ENCODE measurements at regions not wholly inside any gene's neighbourhood (a gene's known extent, or its start where the extent isn't known, plus 50 kb on each side); places are given as distances from the start of the nearest gene placed in this dataset.

- TF ChIP-seq, protein P1, sequence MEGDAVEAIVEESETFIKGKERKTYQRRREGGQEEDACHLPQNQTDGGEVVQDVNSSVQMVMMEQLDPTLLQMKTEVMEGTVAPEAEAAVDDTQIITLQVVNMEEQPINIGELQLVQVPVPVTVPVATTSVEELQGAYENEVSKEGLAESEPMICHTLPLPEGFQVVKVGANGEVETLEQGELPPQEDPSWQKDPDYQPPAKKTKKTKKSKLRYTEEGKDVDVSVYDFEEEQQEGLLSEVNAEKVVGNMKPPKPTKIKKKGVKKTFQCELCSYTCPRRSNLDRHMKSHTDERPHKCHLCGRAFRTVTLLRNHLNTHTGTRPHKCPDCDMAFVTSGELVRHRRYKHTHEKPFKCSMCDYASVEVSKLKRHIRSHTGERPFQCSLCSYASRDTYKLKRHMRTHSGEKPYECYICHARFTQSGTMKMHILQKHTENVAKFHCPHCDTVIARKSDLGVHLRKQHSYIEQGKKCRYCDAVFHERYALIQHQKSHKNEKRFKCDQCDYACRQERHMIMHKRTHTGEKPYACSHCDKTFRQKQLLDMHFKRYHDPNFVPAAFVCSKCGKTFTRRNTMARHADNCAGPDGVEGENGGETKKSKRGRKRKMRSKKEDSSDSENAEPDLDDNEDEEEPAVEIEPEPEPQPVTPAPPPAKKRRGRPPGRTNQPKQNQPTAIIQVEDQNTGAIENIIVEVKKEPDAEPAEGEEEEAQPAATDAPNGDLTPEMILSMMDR (IDR thresholded peaks at IDR 0.05; ENCODE audit: low read depth, low read length, missing input control): no peak
- TF ChIP-seq RAD21 (IDR thresholded peaks at IDR 0.05) (no peak), MAX (IDR thresholded peaks at IDR 0.05) (no peak), JUND (IDR thresholded peaks at IDR 0.05) (no peak), NR2F2 (IDR thresholded peaks at IDR 0.05) (no peak), SP1 (IDR thresholded peaks at IDR 0.05) (no peak)
Measured at GRCh38 chr11:70764356-70764905, 366.1 kb downstream of the CTTN start.

Data from liver (tissue), 3 donors.